GM12878 (cell line): ENCODE measurements at regions not wholly inside any gene's neighbourhood (a gene's known extent, or its start where the extent isn't known, plus 50 kb on each side); places are given as distances from the start of the nearest gene placed in this dataset.

ENCODE experiments used
- SPI1 ChIP-seq: IDR thresholded peaks from 2 replicates; pipeline ENCODE4 v1.6.1; 2011; ENCODE audit warnings: low read depth, mild to moderate bottlenecking, low read length, moderate library complexity, borderline replicate concordance; ENCODE audit not compliant: insufficient read depth
- TF ChIP-seq, protein P1 (sequence below): IDR thresholded peaks from 2 replicates; pipeline ENCODE4 v1.6.1; 2012; ENCODE audit warnings: low read length, inconsistent platforms
- TF ChIP-seq, protein P2 (sequence below): IDR thresholded peaks from 2 replicates; pipeline ENCODE4 v1.6.1; 2012; ENCODE audit warnings: low read depth, low read length, improper control_type of control experiment
- TF ChIP-seq, protein P3 (sequence below): fragments of 450-650 bp; IDR thresholded peaks from 2 replicates; pipeline ENCODE4 v1.6.1; 2017; ENCODE audit warnings: mild to moderate bottlenecking, moderate library complexity
- TF ChIP-seq, protein P4 (sequence below): fragments of 150-350 bp; IDR thresholded peaks from 2 replicates; pipeline ENCODE4 v1.6.1; 2016; ENCODE audit warnings: low read depth, low read length

DNA sequence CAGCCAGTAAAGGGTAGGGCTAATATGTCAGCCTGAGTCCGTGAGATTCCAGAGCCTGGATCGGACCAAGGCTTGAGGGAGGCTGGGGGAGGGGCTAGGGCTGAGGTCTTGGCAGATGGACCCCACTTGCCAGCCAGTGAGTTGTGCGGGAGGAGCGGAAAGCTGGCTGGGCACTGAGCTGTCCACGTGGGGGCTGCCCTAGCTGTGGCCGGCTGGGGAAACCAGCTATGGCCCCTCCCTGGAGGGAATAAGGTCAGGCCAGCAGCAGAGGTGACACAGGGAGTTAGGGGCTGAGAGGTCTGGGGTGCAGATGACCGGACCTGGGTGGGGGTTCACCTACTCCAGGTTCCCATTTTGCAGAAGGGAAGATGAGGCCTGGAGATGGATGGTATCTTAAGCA is 77.3 kb downstream of the UNCX start (continued):
- TF ChIP-seq, protein P1, sequence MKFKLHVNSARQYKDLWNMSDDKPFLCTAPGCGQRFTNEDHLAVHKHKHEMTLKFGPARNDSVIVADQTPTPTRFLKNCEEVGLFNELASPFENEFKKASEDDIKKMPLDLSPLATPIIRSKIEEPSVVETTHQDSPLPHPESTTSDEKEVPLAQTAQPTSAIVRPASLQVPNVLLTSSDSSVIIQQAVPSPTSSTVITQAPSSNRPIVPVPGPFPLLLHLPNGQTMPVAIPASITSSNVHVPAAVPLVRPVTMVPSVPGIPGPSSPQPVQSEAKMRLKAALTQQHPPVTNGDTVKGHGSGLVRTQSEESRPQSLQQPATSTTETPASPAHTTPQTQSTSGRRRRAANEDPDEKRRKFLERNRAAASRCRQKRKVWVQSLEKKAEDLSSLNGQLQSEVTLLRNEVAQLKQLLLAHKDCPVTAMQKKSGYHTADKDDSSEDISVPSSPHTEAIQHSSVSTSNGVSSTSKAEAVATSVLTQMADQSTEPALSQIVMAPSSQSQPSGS, result no peak
- no peak for TF ChIP-seq SPI1
- TF ChIP-seq, protein P2, sequence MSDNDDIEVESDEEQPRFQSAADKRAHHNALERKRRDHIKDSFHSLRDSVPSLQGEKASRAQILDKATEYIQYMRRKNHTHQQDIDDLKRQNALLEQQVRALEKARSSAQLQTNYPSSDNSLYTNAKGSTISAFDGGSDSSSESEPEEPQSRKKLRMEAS, result no peak
- TF ChIP-seq, protein P3, sequence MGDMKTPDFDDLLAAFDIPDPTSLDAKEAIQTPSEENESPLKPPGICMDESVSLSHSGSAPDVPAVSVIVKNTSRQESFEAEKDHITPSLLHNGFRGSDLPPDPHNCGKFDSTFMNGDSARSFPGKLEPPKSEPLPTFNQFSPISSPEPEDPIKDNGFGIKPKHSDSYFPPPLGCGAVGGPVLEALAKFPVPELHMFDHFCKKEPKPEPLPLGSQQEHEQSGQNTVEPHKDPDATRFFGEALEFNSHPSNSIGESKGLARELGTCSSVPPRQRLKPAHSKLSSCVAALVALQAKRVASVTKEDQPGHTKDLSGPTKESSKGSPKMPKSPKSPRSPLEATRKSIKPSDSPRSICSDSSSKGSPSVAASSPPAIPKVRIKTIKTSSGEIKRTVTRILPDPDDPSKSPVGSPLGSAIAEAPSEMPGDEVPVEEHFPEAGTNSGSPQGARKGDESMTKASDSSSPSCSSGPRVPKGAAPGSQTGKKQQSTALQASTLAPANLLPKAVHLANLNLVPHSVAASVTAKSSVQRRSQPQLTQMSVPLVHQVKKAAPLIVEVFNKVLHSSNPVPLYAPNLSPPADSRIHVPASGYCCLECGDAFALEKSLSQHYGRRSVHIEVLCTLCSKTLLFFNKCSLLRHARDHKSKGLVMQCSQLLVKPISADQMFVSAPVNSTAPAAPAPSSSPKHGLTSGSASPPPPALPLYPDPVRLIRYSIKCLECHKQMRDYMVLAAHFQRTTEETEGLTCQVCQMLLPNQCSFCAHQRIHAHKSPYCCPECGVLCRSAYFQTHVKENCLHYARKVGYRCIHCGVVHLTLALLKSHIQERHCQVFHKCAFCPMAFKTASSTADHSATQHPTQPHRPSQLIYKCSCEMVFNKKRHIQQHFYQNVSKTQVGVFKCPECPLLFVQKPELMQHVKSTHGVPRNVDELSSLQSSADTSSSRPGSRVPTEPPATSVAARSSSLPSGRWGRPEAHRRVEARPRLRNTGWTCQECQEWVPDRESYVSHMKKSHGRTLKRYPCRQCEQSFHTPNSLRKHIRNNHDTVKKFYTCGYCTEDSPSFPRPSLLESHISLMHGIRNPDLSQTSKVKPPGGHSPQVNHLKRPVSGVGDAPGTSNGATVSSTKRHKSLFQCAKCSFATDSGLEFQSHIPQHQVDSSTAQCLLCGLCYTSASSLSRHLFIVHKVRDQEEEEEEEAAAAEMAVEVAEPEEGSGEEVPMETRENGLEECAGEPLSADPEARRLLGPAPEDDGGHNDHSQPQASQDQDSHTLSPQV, result no peak
- TF ChIP-seq, protein P4, sequence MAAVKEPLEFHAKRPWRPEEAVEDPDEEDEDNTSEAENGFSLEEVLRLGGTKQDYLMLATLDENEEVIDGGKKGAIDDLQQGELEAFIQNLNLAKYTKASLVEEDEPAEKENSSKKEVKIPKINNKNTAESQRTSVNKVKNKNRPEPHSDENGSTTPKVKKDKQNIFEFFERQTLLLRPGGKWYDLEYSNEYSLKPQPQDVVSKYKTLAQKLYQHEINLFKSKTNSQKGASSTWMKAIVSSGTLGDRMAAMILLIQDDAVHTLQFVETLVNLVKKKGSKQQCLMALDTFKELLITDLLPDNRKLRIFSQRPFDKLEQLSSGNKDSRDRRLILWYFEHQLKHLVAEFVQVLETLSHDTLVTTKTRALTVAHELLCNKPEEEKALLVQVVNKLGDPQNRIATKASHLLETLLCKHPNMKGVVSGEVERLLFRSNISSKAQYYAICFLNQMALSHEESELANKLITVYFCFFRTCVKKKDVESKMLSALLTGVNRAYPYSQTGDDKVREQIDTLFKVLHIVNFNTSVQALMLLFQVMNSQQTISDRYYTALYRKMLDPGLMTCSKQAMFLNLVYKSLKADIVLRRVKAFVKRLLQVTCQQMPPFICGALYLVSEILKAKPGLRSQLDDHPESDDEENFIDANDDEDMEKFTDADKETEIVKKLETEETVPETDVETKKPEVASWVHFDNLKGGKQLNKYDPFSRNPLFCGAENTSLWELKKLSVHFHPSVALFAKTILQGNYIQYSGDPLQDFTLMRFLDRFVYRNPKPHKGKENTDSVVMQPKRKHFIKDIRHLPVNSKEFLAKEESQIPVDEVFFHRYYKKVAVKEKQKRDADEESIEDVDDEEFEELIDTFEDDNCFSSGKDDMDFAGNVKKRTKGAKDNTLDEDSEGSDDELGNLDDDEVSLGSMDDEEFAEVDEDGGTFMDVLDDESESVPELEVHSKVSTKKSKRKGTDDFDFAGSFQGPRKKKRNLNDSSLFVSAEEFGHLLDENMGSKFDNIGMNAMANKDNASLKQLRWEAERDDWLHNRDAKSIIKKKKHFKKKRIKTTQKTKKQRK, result no peak
